22Rv1 (cell line): ENCODE measurements at regions not wholly inside any gene's neighbourhood (a gene's known extent, or its start where the extent isn't known, plus 50 kb on each side); places are given as distances from the start of the nearest gene placed in this dataset.

ENCODE experiments used
- ZFX ChIP-seq: fragments of 450-650 bp; IDR thresholded peaks from 2 replicates; pipeline ENCODE4 v1.6.1; 2017; ENCODE audit warnings: antibody characterized with exemption, borderline replicate concordance
- TF ChIP-seq, protein P1 (sequence below): fragments of 450-650 bp; IDR thresholded peaks from 2 replicates; pipeline ENCODE4 v1.5.1; 2017; ENCODE audit warnings: mild to moderate bottlenecking

DNA sequence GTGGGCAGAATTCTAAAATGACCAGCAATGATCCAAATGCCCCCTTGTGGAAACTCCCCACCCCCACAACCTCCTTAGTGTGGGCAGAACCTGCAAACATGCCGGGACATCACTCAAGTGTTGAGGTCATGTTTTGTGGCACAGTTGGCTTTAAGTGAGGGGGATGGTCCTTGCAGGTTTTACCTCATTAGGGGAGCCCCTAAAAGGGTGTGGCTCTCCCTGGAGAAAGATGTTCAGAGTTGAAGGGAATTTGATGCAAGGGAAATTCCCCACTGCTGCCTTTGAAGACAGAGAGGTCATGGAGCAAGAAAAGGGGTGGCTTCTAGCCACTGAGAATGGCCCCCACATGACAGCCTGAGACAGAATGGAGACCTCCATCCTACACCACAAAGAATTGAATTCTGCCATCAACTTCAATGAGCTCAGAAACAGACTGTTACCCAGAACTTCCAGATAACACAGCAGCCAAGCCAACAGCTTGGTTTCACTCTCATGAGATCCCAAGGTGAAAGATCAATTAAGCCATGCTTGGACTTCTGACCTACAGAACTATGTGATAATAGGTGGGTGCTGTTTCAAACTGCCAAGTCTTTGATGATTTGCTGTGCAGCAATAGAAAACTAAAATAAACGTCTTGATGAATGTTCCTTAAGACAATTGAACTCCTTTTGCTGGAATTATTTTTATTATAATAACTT lies 103.4 kb downstream of the MED10 start:
- TF ChIP-seq, protein P1, sequence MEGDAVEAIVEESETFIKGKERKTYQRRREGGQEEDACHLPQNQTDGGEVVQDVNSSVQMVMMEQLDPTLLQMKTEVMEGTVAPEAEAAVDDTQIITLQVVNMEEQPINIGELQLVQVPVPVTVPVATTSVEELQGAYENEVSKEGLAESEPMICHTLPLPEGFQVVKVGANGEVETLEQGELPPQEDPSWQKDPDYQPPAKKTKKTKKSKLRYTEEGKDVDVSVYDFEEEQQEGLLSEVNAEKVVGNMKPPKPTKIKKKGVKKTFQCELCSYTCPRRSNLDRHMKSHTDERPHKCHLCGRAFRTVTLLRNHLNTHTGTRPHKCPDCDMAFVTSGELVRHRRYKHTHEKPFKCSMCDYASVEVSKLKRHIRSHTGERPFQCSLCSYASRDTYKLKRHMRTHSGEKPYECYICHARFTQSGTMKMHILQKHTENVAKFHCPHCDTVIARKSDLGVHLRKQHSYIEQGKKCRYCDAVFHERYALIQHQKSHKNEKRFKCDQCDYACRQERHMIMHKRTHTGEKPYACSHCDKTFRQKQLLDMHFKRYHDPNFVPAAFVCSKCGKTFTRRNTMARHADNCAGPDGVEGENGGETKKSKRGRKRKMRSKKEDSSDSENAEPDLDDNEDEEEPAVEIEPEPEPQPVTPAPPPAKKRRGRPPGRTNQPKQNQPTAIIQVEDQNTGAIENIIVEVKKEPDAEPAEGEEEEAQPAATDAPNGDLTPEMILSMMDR, result no peak
- no peak for TF ChIP-seq ZFX
